SW 1271 (cell line): ENCODE measurements at regions not wholly inside any gene's neighbourhood (a gene's known extent, or its start where the extent isn't known, plus 50 kb on each side); places are given as distances from the start of the nearest gene placed in this dataset.
"Not testable (repeated sequence)": the region's sequence is repeated elsewhere in the genome, so short reads cannot be mapped to it uniquely, and the experiment has no call there.

ENCODE experiments used
- DNase-seq, 2 experiments: peaks; one replicate each; lab custom pipeline; 2025; lab: John Stamatoyannopoulos, UW

- DNase-seq = no peak
These were observed 1570.0 kb upstream of the DEFB115 start for GRCh38 chr20:29687438-29687837.

GRCh38 chr20:29689411-29690225 is 1567.8 kb upstream of the DEFB115 start:
- DNase-seq = no peak

GRCh38 chr20:29690274-29690673 is 1567.2 kb upstream of the DEFB115 start:
- no peak for DNase-seq

- no peak for DNase-seq
These were observed 1516.9 kb upstream of the DEFB115 start for GRCh38 chr20:29740601-29740950.

GRCh38 chr20:29740951-29741593 is 1516.4 kb upstream of the DEFB115 start:
- DNase-seq = no peak

- DNase-seq = no peak
These were observed 1515.9 kb upstream of the DEFB115 start for GRCh38 chr20:29741594-29741893.

GRCh38 chr20:29741894-29742698 is 1515.4 kb upstream of the DEFB115 start:
- DNase-seq = no peak

- no peak for DNase-seq
These were observed 1514.8 kb upstream of the DEFB115 start for GRCh38 chr20:29742699-29743100.

- DNase-seq = no peak
These were observed 1514.1 kb upstream of the DEFB115 start for GRCh38 chr20:29743101-29743931.

- DNase-seq = no peak
These were observed 1513.4 kb upstream of the DEFB115 start for GRCh38 chr20:29744071-29744470.

GRCh38 chr20:29745534-29746245 is 1511.8 kb upstream of the DEFB115 start:
- not testable (repeated sequence) for DNase-seq

GRCh38 chr20:29750268-29750899 is 1507.1 kb upstream of the DEFB115 start:
- no peak for DNase-seq

- not testable (repeated sequence) for DNase-seq
These were observed 1504.6 kb upstream of the DEFB115 start for GRCh38 chr20:29752644-29753425.

GRCh38 chr20:29753426-29753746 is 1504.1 kb upstream of the DEFB115 start:
- DNase-seq = not testable (repeated sequence)

GRCh38 chr20:29753879-29754278 is 1503.6 kb upstream of the DEFB115 start:
- not testable (repeated sequence) for DNase-seq

GRCh38 chr20:29755854-29756498 is 1501.5 kb upstream of the DEFB115 start:
- not testable (repeated sequence) for DNase-seq

GRCh38 chr20:29756664-29757063 is 1500.8 kb upstream of the DEFB115 start:
- no peak for DNase-seq

GRCh38 chr20:29761621-29762385 is 1495.7 kb upstream of the DEFB115 start:
- not testable (repeated sequence) for DNase-seq

- DNase-seq = no peak
These were observed 1494.8 kb upstream of the DEFB115 start for GRCh38 chr20:29762620-29763019.
